NCI-H446 treated with DMSO at 0.1 percent for 48 hours (cell line): ENCODE measurements at regions not wholly inside any gene's neighbourhood (a gene's known extent, or its start where the extent isn't known, plus 50 kb on each side); places are given as distances from the start of the nearest gene placed in this dataset.

Source experiments
- DNase-seq: peaks from one replicate; lab custom pipeline; 2025; lab: John Stamatoyannopoulos, UW

DNA sequence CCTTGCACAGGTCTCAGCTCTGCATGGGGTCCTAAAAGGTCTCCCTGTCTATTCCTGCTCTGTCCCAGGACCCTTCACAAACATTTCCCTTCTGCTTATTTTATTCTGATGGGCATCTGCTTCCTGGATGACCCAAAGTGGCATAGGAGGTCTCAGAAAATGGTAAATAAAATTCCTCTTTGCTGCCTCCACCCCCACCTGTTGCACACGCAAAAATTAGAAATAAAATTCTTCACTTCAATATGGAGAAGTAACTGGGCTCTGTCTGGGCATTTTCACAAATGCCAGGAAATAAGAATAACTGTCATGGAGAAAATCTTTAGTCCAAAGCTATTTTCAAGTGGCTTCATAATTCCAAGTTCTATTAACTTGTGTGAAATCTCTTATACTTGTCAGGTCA, 106.6 kb upstream of the MAP1B start:
- DNase-seq, result no peak

DNA sequence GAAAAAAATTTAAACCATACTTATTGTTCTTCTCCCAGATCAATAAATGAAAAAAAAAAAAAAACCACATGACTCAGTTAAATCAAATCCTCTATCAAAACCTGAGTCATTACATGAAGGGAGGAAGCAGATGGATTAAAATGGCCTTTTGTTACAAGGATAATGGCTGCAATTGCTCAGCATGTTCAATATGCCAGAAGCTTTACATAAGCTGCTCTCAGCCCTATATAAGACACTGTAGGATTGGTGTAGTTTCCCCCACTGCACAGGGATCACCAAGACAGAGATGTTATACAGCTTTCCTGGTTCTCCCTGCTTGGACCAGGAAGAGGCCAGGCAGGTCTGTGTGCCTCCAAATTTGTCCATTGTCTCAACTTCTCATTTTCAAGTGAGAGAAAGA, 101.6 kb upstream of the MAP1B start:
- no peak for DNase-seq

GRCh38 chr5:72006361-72006760, 100.9 kb upstream of the MAP1B start:
- DNase-seq, result no peak

GRCh38 chr5:72007336-72008111, 99.8 kb upstream of the MAP1B start:
- no peak for DNase-seq

DNA sequence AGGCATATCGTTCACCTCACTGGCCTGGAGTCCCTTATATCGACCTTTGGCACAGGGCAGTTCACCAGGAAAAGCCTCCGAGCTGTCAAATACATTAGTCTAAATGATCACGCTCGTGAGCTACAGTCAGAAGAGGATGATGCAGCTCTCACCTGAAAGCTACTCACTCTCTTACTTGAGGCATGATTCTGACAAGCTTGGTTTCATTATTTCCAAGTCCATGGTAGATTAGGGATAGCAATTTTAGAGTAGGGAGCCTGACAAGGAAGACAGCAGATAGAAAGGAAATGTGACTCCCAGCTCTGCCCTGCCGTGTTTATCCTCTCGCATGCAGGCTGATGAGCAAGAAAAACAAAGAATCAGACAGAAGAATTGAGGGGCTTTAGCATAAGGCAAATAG, 98.0 kb upstream of the MAP1B start:
- no peak for DNase-seq

DNA sequence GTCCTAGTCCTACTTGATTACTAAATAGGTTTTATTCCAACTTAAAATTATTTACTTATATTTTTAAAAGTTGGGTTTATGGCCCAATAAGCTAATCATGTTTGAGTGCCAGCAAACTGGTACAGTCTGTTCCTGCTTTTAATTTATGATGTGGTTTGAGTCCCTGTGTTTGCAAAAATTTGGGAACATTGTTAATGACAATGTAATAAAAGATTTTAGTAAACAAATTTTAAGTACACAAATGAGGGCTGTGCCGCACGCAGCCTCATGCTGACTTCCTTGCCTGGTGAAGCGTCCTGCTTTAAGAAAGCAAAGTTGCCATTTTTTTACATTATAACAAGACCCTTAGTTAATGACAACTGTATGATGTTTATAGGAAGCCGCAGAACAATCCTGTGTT, 96.8 kb upstream of the MAP1B start:
- DNase-seq, result no peak

- no peak for DNase-seq
Observed at GRCh38 chr5:72012906-72013305, 94.4 kb upstream of the MAP1B start.

DNA sequence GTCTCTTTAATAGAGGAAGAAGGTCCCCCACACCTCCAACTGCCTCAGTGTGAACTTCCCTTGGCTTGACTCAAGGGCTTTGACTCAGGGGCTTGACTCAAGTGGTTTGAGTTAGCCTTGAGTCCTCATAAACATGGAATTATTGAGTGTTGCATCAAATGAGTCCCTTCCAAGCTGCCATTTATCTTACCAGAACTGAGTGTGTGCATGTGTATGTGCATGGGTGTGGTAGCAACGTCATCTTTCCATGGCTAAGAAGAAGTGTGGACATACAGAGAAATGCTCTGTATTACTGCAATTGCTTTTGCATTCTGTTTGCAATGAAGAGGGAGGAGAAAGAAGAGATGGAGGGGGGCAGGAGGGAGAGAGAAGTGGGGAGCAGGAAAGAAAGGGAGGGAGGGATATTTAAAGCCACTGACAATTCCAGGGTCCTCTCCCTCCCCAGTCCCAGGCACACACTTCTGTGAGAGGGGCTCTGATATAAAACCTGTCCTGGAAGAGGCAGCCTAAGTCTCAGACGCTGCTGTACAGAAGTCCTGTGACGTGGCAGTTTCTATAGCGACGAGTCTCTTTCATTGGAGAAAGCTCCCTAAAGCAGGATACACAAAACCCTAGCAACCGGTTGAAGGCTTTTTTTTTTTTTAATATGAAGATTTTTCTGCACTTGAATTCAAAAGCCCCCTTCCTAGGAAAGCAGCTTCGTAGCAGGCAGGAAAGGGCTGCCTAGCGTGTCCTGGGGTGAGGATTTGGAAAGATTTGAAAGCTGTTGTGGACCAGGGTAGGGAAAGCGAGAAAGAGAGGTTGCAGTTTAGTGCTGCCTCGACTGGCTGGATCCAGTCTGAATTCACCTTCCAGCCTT, 93.3 kb upstream of the MAP1B start:
- DNase-seq, result no peak

- DNase-seq, result peak; percentile 34
Observed at GRCh38 chr5:72015103-72015548, 92.1 kb upstream of the MAP1B start.

DNA sequence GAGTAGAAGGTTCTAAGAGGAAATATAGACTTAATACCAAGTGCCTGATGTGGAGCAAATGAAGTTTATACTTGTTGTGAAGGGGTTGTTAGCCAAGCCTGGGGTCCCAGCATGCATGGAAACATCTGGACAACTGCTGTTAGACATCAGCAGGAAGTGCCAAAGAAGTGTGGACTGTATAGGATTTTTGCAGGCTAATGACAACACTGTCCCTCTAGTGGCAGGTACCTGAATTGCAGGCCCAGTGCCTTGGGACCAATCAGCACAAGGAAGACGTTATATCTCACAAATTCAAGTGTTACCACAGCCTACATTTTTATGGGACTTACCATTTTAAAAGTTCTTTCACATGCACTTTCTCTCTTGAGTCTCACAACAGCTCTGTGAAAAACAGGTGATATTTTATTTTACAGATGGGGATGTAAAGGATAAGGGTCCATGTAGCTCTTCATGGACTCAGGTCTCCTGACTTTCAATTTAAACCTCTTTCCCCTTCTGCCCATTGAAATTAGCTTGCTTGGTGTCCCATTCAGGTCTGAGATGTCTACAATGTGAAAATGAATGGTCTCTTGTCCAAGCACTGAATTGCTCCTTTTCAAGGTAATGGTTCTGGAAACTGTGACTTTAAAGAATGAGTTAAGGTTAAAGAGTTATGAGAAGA, 89.0 kb upstream of the MAP1B start:
- no peak for DNase-seq

DNA sequence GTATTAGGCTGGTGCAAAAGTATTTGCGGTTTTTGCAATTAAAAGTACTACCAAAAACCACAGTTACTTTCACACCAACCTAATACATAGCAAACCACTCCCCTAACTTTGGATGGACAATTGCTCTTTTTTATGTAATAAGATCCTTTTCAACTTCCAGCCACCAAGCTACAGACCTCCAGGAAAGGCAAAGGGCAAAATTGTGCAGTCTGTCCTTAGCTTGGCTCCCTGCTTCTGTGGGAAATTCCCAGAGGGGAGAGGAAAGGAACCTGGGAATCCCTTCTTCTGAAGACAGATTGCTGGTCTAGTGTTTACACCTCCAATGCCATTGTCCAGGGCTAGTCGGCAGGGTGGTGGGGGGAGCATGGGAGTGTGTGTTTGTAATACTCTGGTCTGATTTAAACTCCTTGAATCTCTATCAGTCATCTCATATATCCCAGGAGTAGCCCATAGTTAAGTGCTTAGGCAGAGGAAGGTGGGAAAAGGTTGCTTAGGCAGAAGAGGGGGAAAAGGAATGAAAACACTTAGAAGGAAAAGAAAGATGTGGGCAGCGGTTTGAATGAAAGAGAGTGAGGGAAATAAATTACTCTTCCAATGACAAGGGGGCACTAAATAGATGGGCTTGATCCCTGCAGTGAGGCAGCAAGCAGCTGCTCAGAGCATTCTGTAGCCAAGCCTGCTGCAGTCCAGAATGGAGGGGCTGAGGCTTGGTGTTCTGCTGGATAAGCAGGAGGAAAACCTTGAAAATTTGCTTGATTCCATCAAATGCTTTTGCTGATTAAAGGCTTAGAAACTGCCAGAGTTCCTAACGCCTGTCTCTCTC, 86.9 kb upstream of the MAP1B start:
- DNase-seq, result no peak

- DNase-seq, result no peak
Observed at GRCh38 chr5:72021651-72022357, 85.5 kb upstream of the MAP1B start.

- DNase-seq, result no peak
Observed at GRCh38 chr5:72028382-72028781, 78.9 kb upstream of the MAP1B start.

- DNase-seq, result no peak
Observed at GRCh38 chr5:72030237-72030636, 77.0 kb upstream of the MAP1B start.

- DNase-seq, result no peak
Observed at GRCh38 chr5:72032788-72033187, 74.5 kb upstream of the MAP1B start.

GRCh38 chr5:72034770-72035169, 72.5 kb upstream of the MAP1B start:
- no peak for DNase-seq

DNA sequence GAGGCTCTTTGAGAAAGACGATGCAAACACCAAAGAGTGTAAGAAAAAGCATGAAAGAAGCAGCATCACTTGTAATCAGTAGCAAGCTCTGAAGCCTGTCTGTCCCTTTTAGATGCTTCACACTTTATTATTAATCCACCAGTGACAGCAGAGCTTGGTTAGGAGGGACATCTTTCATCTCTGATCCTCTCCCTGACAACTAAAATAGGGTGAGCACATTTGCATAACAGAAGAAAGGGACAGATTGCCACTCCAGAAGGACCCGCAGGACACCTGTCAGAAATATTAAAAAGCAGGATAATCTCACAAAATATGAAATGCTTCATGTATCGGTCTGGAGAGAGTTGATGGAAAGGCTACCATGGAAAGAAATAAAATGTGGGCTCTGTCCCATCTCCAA, 71.4 kb upstream of the MAP1B start:
- no peak for DNase-seq

DNA sequence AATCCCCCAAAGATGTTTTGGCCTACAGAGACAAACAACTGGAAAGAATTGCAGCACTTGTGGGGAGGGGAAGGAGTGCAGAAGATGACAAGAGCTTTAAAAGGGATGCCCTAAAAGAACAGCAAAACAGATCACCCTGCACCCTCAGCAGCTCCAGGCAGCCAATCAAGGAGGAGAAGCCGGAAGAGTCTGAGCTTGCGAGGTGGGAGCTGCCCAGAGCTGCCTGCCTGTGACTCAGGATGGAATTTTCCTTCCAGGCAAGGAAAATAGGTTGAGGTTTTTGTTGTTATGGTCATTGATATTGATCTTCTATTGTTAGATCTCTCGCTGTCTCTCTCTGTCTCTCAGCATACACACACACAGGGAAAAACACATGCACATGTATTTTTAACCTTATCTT, 70.3 kb upstream of the MAP1B start:
- no peak for DNase-seq

DNA sequence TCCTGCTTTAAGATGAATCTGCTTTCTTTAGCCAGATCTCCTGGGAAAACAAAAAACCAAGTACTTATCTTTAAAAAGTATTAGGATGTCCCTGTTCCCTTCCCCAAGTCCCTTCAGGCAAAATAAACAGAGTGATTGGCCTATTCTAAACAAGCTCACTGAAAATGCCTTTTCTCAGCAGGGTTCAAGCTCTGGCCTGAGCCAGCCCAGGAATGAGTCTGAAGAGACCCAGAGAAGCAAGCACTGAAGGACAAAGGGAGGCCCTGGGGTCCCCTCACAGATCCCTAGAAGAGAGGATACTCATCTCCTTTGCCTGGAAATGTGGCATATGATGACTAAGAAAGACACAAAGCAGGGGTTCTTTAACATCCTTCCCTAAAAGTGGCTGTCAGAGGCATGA, 66.8 kb upstream of the MAP1B start:
- no peak for DNase-seq

DNA sequence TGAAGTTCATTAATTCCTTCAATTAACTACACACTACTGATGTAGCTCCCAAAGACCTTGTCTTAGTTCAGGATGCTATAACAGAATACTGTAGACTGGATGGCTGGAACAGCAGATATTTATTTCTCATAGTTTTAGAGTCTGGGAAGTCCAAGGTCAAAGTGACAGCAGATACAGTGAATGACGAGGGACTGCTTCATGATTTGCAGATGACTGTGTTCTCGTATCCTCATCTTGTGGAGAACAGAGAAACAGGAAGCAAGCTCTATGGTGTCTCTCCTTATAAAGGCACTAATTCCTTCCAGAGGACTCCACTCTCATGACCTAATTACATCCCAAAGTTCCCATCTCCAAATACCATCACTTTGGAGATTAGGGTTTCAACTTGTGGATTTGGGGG, 65.6 kb upstream of the MAP1B start:
- DNase-seq, result no peak

DNA sequence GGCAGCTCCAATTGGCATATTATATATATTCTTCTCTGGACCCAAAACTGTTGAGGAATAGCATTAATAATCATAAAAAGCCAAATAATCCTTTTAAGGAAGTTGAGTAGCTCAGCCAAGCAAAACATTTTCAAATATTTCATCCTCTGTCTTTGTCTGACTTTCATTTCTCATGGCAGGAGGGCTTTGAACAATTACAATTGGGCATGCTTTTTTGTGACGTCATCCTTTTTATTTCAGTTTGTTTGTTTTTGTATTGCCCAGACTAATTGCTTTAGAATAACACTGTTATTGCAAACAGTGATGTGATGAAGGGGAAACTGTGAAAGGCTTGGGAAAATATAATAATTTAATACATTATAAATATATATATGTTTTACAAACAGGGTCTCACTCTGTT, 65.2 kb upstream of the MAP1B start:
- no peak for DNase-seq
